ENCODE measurements at regions not wholly inside any gene's neighbourhood (a gene's known extent, or its start where the extent isn't known, plus 50 kb on each side); places are given as distances from the start of the nearest gene placed in this dataset.

- TF ChIP-seq CTCF (IDR thresholded peaks at IDR 0.05), result no peak
- TF ChIP-seq EZH2 (IDR thresholded peaks at IDR 0.05; ENCODE audit: borderline replicate concordance, insufficient read depth, low read depth, low read length, poor library complexity, severe bottlenecking), result no peak
These were observed 651.2 kb downstream of the SLITRK6 start for GRCh38 chr13:85148009-85148408.

All from B cell (primary cell).